ENCODE measurements at regions not wholly inside any gene's neighbourhood (a gene's known extent, or its start where the extent isn't known, plus 50 kb on each side); places are given as distances from the start of the nearest gene placed in this dataset.

DNA sequence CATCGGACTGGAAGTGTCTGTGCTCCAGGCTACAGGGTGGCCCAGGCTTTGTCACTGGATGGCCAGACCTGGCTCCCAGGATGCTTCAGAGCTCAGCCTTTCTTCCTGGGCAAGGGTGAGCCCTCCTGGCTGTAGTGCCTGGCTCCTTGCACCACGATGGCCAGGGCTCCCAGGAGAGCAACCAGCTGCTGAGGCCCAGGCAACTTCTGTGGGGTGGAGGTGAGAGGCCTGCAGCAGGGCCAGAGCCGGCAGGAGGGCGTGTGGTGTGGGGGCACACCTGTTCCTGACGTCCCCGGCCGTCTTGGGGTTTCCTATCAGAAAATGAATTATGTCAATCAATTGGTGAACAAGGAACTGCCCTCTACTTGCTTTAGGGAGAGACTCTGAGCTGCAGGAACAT lies 82.1 kb downstream of the DHCR7 start (continued):
- TF ChIP-seq REST (IDR thresholded peaks at IDR 0.05; ENCODE audit: unreplicated experiment): no peak

- Histone ChIP-seq H3K36me3 (ENCODE audit: insufficient read depth) (no peaks in the 10 kb centered on the region), H3K4me2 (no peak overlapping the region), H3K4me1 (ENCODE audit: insufficient read depth) (no peaks in the 10 kb centered on the region), H3K27ac (ENCODE audit: low read depth) (no peak overlapping the region), H3K79me2 (replicated peaks; ENCODE audit: insufficient read depth) (no peaks in the 10 kb centered on the region), H3K4me3 (no peak overlapping the region), H3K27me3 (ENCODE audit: insufficient read depth) (no peaks in the 10 kb centered on the region), H2AFZ (no peak overlapping the region), H3F3A (replicated peaks; ENCODE audit: low read depth) (no peaks in the 10 kb centered on the region), H4K20me1 (replicated peaks; ENCODE audit: insufficient read depth) (no peaks in the 10 kb centered on the region), H3K9me2 (ENCODE audit: insufficient read depth) (no peaks in the 10 kb centered on the region)
- Mint-ChIP-seq H3K27ac (no peak overlapping the region), H3K27me3 (ENCODE audit: insufficient read depth, low read depth, poor library complexity) (peaks cover 3% of the 10 kb centered on the region), H3K36me3 (ENCODE audit: low read depth) (no peaks in the 10 kb centered on the region), H3K4me3 (no peak overlapping the region), H3K4me1 (no peaks in the 10 kb centered on the region), H3K9me3 (no peaks in the 10 kb centered on the region; the same call in 2 of the 3 replicates)
- TF ChIP-seq EZH2 (IDR thresholded peaks at IDR 0.05; ENCODE audit: low read depth, unreplicated experiment) (no peak), EZH2phosphoT487 (IDR thresholded peaks at IDR 0.05; ENCODE audit: unreplicated experiment) (no peak), REST (IDR thresholded peaks at IDR 0.05; ENCODE audit: unreplicated experiment) (no peak), ZNF114 (CRISPR knock-in tag; IDR thresholded peaks at IDR 0.05) (no peak), CREB1 (CRISPR knock-in tag; IDR thresholded peaks at IDR 0.05; ENCODE audit: low read depth) (no peak), POLR2AphosphoS5 (IDR thresholded peaks at IDR 0.05; ENCODE audit: low read depth) (no peak)
- ATAC-seq: no peak
- no peak for DNase-seq (ENCODE audit: low spot score)
These were observed 82.6 kb downstream of the DHCR7 start for GRCh38 chr11:71365626-71366025.

DNA sequence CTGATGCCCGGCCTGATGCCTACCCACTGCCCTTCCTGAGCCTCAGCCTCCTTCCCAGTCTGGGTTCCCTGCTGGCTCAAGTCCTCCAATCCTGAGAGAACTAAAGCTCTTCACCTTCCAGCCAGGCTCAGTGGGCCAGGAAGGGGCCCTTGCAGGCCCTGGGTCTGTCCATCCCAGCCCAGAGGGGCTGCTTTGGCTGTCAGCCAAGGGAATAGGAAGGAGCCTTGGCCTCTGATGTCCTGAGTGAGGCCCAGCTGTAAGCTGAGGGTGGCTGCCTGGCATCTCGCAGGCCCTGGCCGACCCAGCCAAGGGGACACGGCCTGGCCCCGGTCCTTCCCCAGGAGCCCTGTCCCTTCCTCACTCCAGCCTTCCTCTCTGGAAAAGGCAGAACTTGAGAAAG lies 83.4 kb downstream of the DHCR7 start:
- Histone ChIP-seq H3K79me2 (replicated peaks; ENCODE audit: insufficient read depth) (no peaks in the 10 kb centered on the region), H4K20me1 (replicated peaks; ENCODE audit: insufficient read depth) (no peaks in the 10 kb centered on the region), H2AFZ (no peak overlapping the region), H3K4me2 (no peak overlapping the region), H3K4me1 (ENCODE audit: insufficient read depth) (no peaks in the 10 kb centered on the region), H3K9me2 (ENCODE audit: insufficient read depth) (no peaks in the 10 kb centered on the region), H3K27ac (ENCODE audit: low read depth) (no peak overlapping the region), H3K4me3 (no peak overlapping the region), H3K27me3 (ENCODE audit: insufficient read depth) (no peaks in the 10 kb centered on the region), H3K36me3 (ENCODE audit: insufficient read depth) (no peaks in the 10 kb centered on the region), H3F3A (replicated peaks; ENCODE audit: low read depth) (no peaks in the 10 kb centered on the region)
- no peak overlapping the region for H3K27ac Mint-ChIP-seq
- no peaks in the 10 kb centered on the region for H3K36me3 Mint-ChIP-seq (ENCODE audit: low read depth)
- H3K4me1 Mint-ChIP-seq: no peaks in the 10 kb centered on the region
- no peak for ATAC-seq
- no peak for DNase-seq (ENCODE audit: low spot score)
- no peaks in the 10 kb centered on the region; the same call in 2 of the 3 replicates for H3K9me3 Mint-ChIP-seq
- no peak overlapping the region for H3K4me3 Mint-ChIP-seq
- H3K27me3 Mint-ChIP-seq (ENCODE audit: insufficient read depth, low read depth, poor library complexity): peaks cover 2% of the 10 kb centered on the region
- TF ChIP-seq NANOG (IDR thresholded peaks at IDR 0.05; ENCODE audit: borderline replicate concordance) (no peak), POLR2AphosphoS5 (IDR thresholded peaks at IDR 0.05; ENCODE audit: low read depth) (no peak), CREB1 (CRISPR knock-in tag; IDR thresholded peaks at IDR 0.05; ENCODE audit: low read depth) (no peak), EZH2phosphoT487 (IDR thresholded peaks at IDR 0.05; ENCODE audit: unreplicated experiment) (no peak)

Measured in GM23338 (cell line).